ENCODE measurements at regions not wholly inside any gene's neighbourhood (a gene's known extent, or its start where the extent isn't known, plus 50 kb on each side); places are given as distances from the start of the nearest gene placed in this dataset.

GRCh38 chr4:81600520-81601357 is 129.0 kb upstream of the RASGEF1B start:
- Histone ChIP-seq H3K36me3 (ENCODE audit: control insufficient read depth, insufficient read depth, low read length) (no peaks in the 10 kb centered on the region), H3K4me1 (ENCODE audit: control insufficient read depth, insufficient read depth, low read length) (peaks cover 8% of the 10 kb centered on the region), H3K27ac (ENCODE audit: low read depth, low read length) (peak overlapping the region; percentile 45), H3K9ac (ENCODE audit: extremely low read depth, low read length, poor library complexity, severe bottlenecking) (peak overlapping the region; percentile 0), H3K27me3 (ENCODE audit: control insufficient read depth, insufficient read depth, low read length, poor library complexity, severe bottlenecking) (no peaks in the 10 kb centered on the region), H3K4me3 (ENCODE audit: low read length) (no peak overlapping the region), H3K9me3 (ENCODE audit: control insufficient read depth, low read length) (peaks cover 32% of the 10 kb centered on the region)
- no peak for DNase-seq
- peaks cover 22% of the 10 kb centered on the region for H3K9me3 Mint-ChIP-seq
- H3K27ac Mint-ChIP-seq: no peak overlapping the region
- 81 to 85% methylated on average over 13 to 18 of the region's 18 CpGs for WGBS, 2 experiments (ENCODE audit: insufficient coverage in 1 of 2, insufficient read length in 1 of 2)
- TF ChIP-seq, protein P1, sequence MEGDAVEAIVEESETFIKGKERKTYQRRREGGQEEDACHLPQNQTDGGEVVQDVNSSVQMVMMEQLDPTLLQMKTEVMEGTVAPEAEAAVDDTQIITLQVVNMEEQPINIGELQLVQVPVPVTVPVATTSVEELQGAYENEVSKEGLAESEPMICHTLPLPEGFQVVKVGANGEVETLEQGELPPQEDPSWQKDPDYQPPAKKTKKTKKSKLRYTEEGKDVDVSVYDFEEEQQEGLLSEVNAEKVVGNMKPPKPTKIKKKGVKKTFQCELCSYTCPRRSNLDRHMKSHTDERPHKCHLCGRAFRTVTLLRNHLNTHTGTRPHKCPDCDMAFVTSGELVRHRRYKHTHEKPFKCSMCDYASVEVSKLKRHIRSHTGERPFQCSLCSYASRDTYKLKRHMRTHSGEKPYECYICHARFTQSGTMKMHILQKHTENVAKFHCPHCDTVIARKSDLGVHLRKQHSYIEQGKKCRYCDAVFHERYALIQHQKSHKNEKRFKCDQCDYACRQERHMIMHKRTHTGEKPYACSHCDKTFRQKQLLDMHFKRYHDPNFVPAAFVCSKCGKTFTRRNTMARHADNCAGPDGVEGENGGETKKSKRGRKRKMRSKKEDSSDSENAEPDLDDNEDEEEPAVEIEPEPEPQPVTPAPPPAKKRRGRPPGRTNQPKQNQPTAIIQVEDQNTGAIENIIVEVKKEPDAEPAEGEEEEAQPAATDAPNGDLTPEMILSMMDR (conservative IDR thresholded peaks at IDR 0.05): no peak
- no peak overlapping the region for H3K4me3 Mint-ChIP-seq
- peaks cover 34% of the 10 kb centered on the region for H3K4me1 Mint-ChIP-seq
- H3K36me3 Mint-ChIP-seq (ENCODE audit: low read depth): no peaks in the 10 kb centered on the region
- no peaks in the 10 kb centered on the region for H3K27me3 Mint-ChIP-seq (ENCODE audit: insufficient read depth)

GRCh38 chr4:81599742-81600380 is 128.2 kb upstream of the RASGEF1B start:
- Histone ChIP-seq H3K9me3 (ENCODE audit: control insufficient read depth, low read length) (peaks cover 30% of the 10 kb centered on the region), H3K4me3 (ENCODE audit: low read length) (no peak overlapping the region), H3K4me1 (ENCODE audit: control insufficient read depth, insufficient read depth, low read length) (peaks cover 8% of the 10 kb centered on the region), H3K27me3 (ENCODE audit: control insufficient read depth, insufficient read depth, low read length, poor library complexity, severe bottlenecking) (no peaks in the 10 kb centered on the region), H3K27ac (ENCODE audit: low read depth, low read length) (peak overlapping the region; percentile 29), H3K36me3 (ENCODE audit: control insufficient read depth, insufficient read depth, low read length) (no peaks in the 10 kb centered on the region), H3K9ac (ENCODE audit: extremely low read depth, low read length, poor library complexity, severe bottlenecking) (peak overlapping the region; percentile 0)
- H3K4me1 Mint-ChIP-seq: peaks cover 29% of the 10 kb centered on the region
- peaks cover 22% of the 10 kb centered on the region for H3K9me3 Mint-ChIP-seq
- 78 to 89% methylated on average over 3 to 5 of the region's 5 CpGs for WGBS, 2 experiments (ENCODE audit: insufficient coverage in 1 of 2, insufficient read length in 1 of 2)
- TF ChIP-seq, protein P1 (conservative IDR thresholded peaks at IDR 0.05): no peak
- H3K36me3 Mint-ChIP-seq (ENCODE audit: low read depth): no peaks in the 10 kb centered on the region
- no peak for DNase-seq
- H3K4me3 Mint-ChIP-seq: no peak overlapping the region
- H3K27ac Mint-ChIP-seq: no peak overlapping the region
- no peaks in the 10 kb centered on the region for H3K27me3 Mint-ChIP-seq (ENCODE audit: insufficient read depth)

GRCh38 chr4:81595798-81596610 is 124.3 kb upstream of the RASGEF1B start:
- Histone ChIP-seq H3K27me3 (ENCODE audit: control insufficient read depth, insufficient read depth, low read length, poor library complexity, severe bottlenecking) (no peaks in the 10 kb centered on the region), H3K9ac (ENCODE audit: extremely low read depth, low read length, poor library complexity, severe bottlenecking) (no peak overlapping the region), H3K27ac (ENCODE audit: low read depth, low read length) (no peak overlapping the region), H3K36me3 (ENCODE audit: control insufficient read depth, insufficient read depth, low read length) (no peaks in the 10 kb centered on the region), H3K4me1 (ENCODE audit: control insufficient read depth, insufficient read depth, low read length) (peaks cover 14% of the 10 kb centered on the region), H3K4me3 (ENCODE audit: low read length) (no peak overlapping the region), H3K9me3 (ENCODE audit: control insufficient read depth, low read length) (peaks cover 16% of the 10 kb centered on the region)
- TF ChIP-seq, protein P1 (conservative IDR thresholded peaks at IDR 0.05): no peak
- peaks cover 34% of the 10 kb centered on the region for H3K4me1 Mint-ChIP-seq
- DNase-seq: no peak
- peaks cover 13% of the 10 kb centered on the region for H3K9me3 Mint-ChIP-seq
- no peaks in the 10 kb centered on the region for H3K27me3 Mint-ChIP-seq (ENCODE audit: insufficient read depth)
- no peaks in the 10 kb centered on the region for H3K36me3 Mint-ChIP-seq (ENCODE audit: low read depth)
- H3K27ac Mint-ChIP-seq: no peak overlapping the region
- no peak overlapping the region for H3K4me3 Mint-ChIP-seq
- WGBS, 2 experiments (ENCODE audit: insufficient coverage in 1 of 2, insufficient read length in 1 of 2): 65 to 100% methylated on average over 1 to 3 of the region's 5 CpGs
